Lower lobe of right lung (tissue), 2 donors: ENCODE measurements at regions not wholly inside any gene's neighbourhood (a gene's known extent, or its start where the extent isn't known, plus 50 kb on each side); places are given as distances from the start of the nearest gene placed in this dataset.

ENCODE experiments used
- ATAC-seq, 2 donors: fragments of 200-7000 bp; cut with Tn5 transposase; one replicate each; pipeline ENCODE4 v1.9.1; 2020 to 2022; ENCODE audit warnings: mild to moderate bottlenecking in 2 of 2, moderate library complexity in 2 of 2
- DNase-seq: peaks from one replicate; pipeline ENCODE4 v3.0.0-alpha.2; 2020
- H3K27ac ChIP-seq: fragments of 200-600 bp; one replicate; pipeline ENCODE4 v1.8.0; 2022
- H3K27me3 ChIP-seq: fragments of 200-600 bp; one replicate; pipeline ENCODE4 v1.8.0; 2022; ENCODE audit warnings: low read depth
- H3K36me3 ChIP-seq: fragments of 200-600 bp; one replicate; pipeline ENCODE4 v1.8.0; 2022; ENCODE audit warnings: mild to moderate bottlenecking
- H3K4me1 ChIP-seq: fragments of 200-600 bp; one replicate; pipeline ENCODE4 v1.8.0; 2022
- H3K4me3 ChIP-seq: fragments of 200-600 bp; one replicate; pipeline ENCODE4 v1.8.0; 2022; ENCODE audit warnings: mild to moderate bottlenecking
- H3K9me3 ChIP-seq: fragments of 200-600 bp; one replicate; pipeline ENCODE4 v1.8.0; 2022
- CTCF ChIP-seq: fragments of 200-600 bp; IDR thresholded peaks from one replicate; pipeline ENCODE4 v1.8.0; 2022; ENCODE audit warnings: antibody characterized with exemption, mild to moderate bottlenecking
- intact Hi-C: fragments of 100-400 bp; cut with DNase I; formaldehyde crosslinking; loops from one replicate; pipeline ENCODE4 v1.11.0; 2022
- donor health status: DM: no; HTN: yes; CAD: no; lungs with severe emphysema.

DNA sequence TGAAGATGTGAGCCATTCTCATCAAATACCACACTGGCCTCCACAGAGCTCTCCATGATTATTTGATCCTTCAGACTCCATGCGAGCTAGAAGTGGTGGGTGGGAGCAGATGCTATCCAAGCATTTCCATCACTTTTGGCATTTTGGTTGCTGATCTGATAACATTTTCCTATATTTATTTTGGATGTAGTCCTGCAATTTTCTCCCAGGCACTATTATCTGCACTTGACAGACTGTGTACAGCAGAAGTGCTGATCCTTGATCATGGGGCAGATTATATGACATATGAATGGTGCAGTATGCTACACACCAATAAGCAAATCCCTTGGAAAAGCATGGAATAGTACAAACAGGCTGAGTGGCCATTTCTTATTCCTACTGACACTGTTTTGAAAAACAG, 167.6 kb upstream of the LRRC7 start:
- ATAC-seq (no peak), DNase-seq (no peak)
- Histone ChIP-seq H3K9me3 (no peaks in the 10 kb centered on the region), H3K4me1 (no peaks in the 10 kb centered on the region), H3K4me3 (no peak overlapping the region), H3K27me3 (no peaks in the 10 kb centered on the region), H3K27ac (no peak overlapping the region), H3K36me3 (no peaks in the 10 kb centered on the region)
- TF ChIP-seq CTCF, result no peak
- intact Hi-C loops, result no loop called here

GRCh38 chr1:69401879-69402278, 165.8 kb upstream of the LRRC7 start:
- TF ChIP-seq CTCF, result no peak
- ATAC-seq (no peak), DNase-seq (no peak)
- Histone ChIP-seq H3K36me3 (no peaks in the 10 kb centered on the region), H3K9me3 (no peaks in the 10 kb centered on the region), H3K27me3 (no peaks in the 10 kb centered on the region), H3K4me3 (no peak overlapping the region), H3K27ac (no peak overlapping the region), H3K4me1 (no peaks in the 10 kb centered on the region)
- intact Hi-C loops, result no loop called here

DNA sequence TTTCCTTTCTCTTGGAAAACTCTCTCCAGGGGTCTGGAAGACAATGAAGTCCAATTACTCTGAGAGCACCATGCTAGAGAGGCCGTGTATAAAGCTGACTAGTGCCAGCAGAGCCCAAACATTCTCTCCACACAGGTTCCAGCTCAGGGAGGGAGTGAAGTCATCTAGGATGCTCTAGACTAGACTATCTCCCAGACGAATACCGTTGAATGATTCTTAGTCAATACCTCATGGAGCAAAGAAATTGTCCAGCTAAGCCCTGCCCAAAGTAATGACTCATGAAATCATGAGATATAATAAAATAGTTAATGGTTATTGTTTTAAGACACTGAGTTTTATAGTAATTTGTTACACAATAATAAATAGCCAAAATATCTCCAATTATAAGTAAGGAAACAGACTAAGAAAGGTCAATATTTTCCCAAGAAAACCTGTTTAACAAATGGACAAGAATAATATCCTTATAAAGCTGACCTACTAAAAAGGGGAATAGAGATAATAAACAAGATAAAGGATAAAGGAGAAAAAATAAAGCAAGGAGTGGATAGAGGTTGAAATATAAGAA, 163.9 kb upstream of the LRRC7 start:
- Histone ChIP-seq H3K9me3 (no peaks in the 10 kb centered on the region), H3K4me3 (no peak overlapping the region), H3K27me3 (no peaks in the 10 kb centered on the region), H3K27ac (no peak overlapping the region), H3K4me1 (no peaks in the 10 kb centered on the region), H3K36me3 (no peaks in the 10 kb centered on the region)
- no peak for DNase-seq
- ATAC-seq, result no peak
- TF ChIP-seq CTCF, result no peak
- intact Hi-C loops, result no loop called here

- intact Hi-C loops, result no loop called here
- H3K9me3 ChIP-seq, result no peaks in the 10 kb centered on the region
- no peak overlapping the region for H3K4me3 ChIP-seq
- H3K27ac ChIP-seq, result no peak overlapping the region
- DNase-seq (no peak), ATAC-seq (no peak)
- H3K36me3 ChIP-seq, result no peaks in the 10 kb centered on the region
- no peak for TF ChIP-seq CTCF
- no peaks in the 10 kb centered on the region for H3K4me1 ChIP-seq
- H3K27me3 ChIP-seq, result no peaks in the 10 kb centered on the region
Observed at GRCh38 chr1:69404486-69404885, 163.2 kb upstream of the LRRC7 start.

- no peak for DNase-seq
- TF ChIP-seq CTCF, result no peak
- no peak for ATAC-seq
- H3K9me3 ChIP-seq, result no peaks in the 10 kb centered on the region
- intact Hi-C loops, result no loop called here
- H3K4me3 ChIP-seq, result no peak overlapping the region
- H3K4me1 ChIP-seq, result no peaks in the 10 kb centered on the region
- no peak overlapping the region for H3K27ac ChIP-seq
- H3K27me3 ChIP-seq, result no peaks in the 10 kb centered on the region
- no peaks in the 10 kb centered on the region for H3K36me3 ChIP-seq
Observed at GRCh38 chr1:69406244-69406643, 161.5 kb upstream of the LRRC7 start.
